HT1080 (cell line): ENCODE measurements at regions not wholly inside any gene's neighbourhood (a gene's known extent, or its start where the extent isn't known, plus 50 kb on each side); places are given as distances from the start of the nearest gene placed in this dataset.
"Not testable (repeated sequence)": the region's sequence is repeated elsewhere in the genome, so short reads cannot be mapped to it uniquely, and the experiment has no call there.

Source experiments
- DNase-seq: peaks from one replicate; pipeline ENCODE4 v3.0.0-alpha.2; 2015; ENCODE audit warnings: low read depth

GRCh38 chr15:57875347-57875746, 168.8 kb downstream of the POLR2M start:
- DNase-seq = no peak

- peak; percentile 61 for DNase-seq
Observed at GRCh38 chr15:57878573-57878972, 172.1 kb downstream of the POLR2M start.

- DNase-seq = no peak
Observed at GRCh38 chr15:57881361-57881760, 174.8 kb downstream of the POLR2M start.

GRCh38 chr15:57881972-57882371, 175.5 kb downstream of the POLR2M start:
- no peak for DNase-seq

- DNase-seq = no peak
Observed at GRCh38 chr15:57883701-57884100, 177.2 kb downstream of the POLR2M start.

GRCh38 chr15:57884936-57885335, 178.4 kb downstream of the POLR2M start:
- DNase-seq = no peak

- no peak for DNase-seq
Observed at GRCh38 chr15:57885435-57885834, 178.9 kb downstream of the POLR2M start.

GRCh38 chr15:57887825-57888224, 177.7 kb downstream of the ALDH1A2 start:
- no peak for DNase-seq

GRCh38 chr15:57890351-57890750, 175.2 kb downstream of the ALDH1A2 start:
- DNase-seq = peak; percentile 16

GRCh38 chr15:57890878-57891277, 174.6 kb downstream of the ALDH1A2 start:
- no peak for DNase-seq

GRCh38 chr15:57892181-57892580, 173.3 kb downstream of the ALDH1A2 start:
- peak; percentile 20 for DNase-seq

GRCh38 chr15:57893040-57893439, 172.5 kb downstream of the ALDH1A2 start:
- DNase-seq = no peak

- DNase-seq = no peak
Observed at GRCh38 chr15:57895291-57895690, 170.2 kb downstream of the ALDH1A2 start.

- no peak for DNase-seq
Observed at GRCh38 chr15:57896114-57896513, 169.4 kb downstream of the ALDH1A2 start.

GRCh38 chr15:57896899-57897298, 168.6 kb downstream of the ALDH1A2 start:
- DNase-seq = not testable (repeated sequence)

GRCh38 chr15:57897870-57898269, 167.6 kb downstream of the ALDH1A2 start:
- no peak for DNase-seq

GRCh38 chr15:57902155-57902554, 163.4 kb downstream of the ALDH1A2 start:
- peak; percentile 59 for DNase-seq
